ENCODE measurements at regions not wholly inside any gene's neighbourhood (a gene's known extent, or its start where the extent isn't known, plus 50 kb on each side); places are given as distances from the start of the nearest gene placed in this dataset.

GRCh38 chr16:7097518-7097917 is 235.1 kb upstream of the RBFOX1 start:
- no peak for DNase-seq (ENCODE audit: low read depth)

- no peak for DNase-seq (ENCODE audit: low read depth)
These were observed 239.1 kb upstream of the RBFOX1 start for GRCh38 chr16:7093511-7093910.

- no peak for DNase-seq (ENCODE audit: low read depth)
These were observed 242.0 kb upstream of the RBFOX1 start for GRCh38 chr16:7090628-7091115.

GRCh38 chr16:7089751-7090150 is 242.9 kb upstream of the RBFOX1 start:
- no peak for DNase-seq (ENCODE audit: low read depth)

- no peak for DNase-seq (ENCODE audit: low read depth)
These were observed 243.9 kb upstream of the RBFOX1 start for GRCh38 chr16:7088711-7089110.

- no peak for DNase-seq (ENCODE audit: low read depth)
These were observed 245.6 kb upstream of the RBFOX1 start for GRCh38 chr16:7086822-7087616.

- no peak for DNase-seq (ENCODE audit: low read depth)
These were observed 246.9 kb upstream of the RBFOX1 start for GRCh38 chr16:7085776-7086175.

GRCh38 chr16:7083096-7083495 is 249.5 kb upstream of the RBFOX1 start:
- no peak for DNase-seq (ENCODE audit: low read depth)

GRCh38 chr16:7077636-7078035 is 255.0 kb upstream of the RBFOX1 start:
- no peak for DNase-seq (ENCODE audit: low read depth)

GRCh38 chr16:7074715-7075114 is 257.9 kb upstream of the RBFOX1 start:
- no peak for DNase-seq (ENCODE audit: low read depth)

- DNase-seq (ENCODE audit: low read depth) = no peak
These were observed 275.2 kb upstream of the RBFOX1 start for GRCh38 chr16:7057458-7057857.

GRCh38 chr16:7055443-7055842 is 277.2 kb upstream of the RBFOX1 start:
- no peak for DNase-seq (ENCODE audit: low read depth)

- DNase-seq (ENCODE audit: low read depth) = no peak
These were observed 280.9 kb upstream of the RBFOX1 start for GRCh38 chr16:7051591-7052349.

- no peak for DNase-seq (ENCODE audit: low read depth)
These were observed 288.3 kb upstream of the RBFOX1 start for GRCh38 chr16:7044331-7044730.

- no peak for DNase-seq (ENCODE audit: low read depth)
These were observed 294.2 kb upstream of the RBFOX1 start for GRCh38 chr16:7038475-7038874.

- DNase-seq (ENCODE audit: low read depth) = no peak
These were observed 295.1 kb upstream of the RBFOX1 start for GRCh38 chr16:7037495-7037894.

- no peak for DNase-seq (ENCODE audit: low read depth)
These were observed 301.6 kb upstream of the RBFOX1 start for GRCh38 chr16:7031031-7031430.

- DNase-seq (ENCODE audit: low read depth) = no peak
These were observed 305.2 kb upstream of the RBFOX1 start for GRCh38 chr16:7027401-7027800.

GRCh38 chr16:7026639-7027038 is 306.0 kb upstream of the RBFOX1 start:
- no peak for DNase-seq (ENCODE audit: low read depth)

GRCh38 chr16:7025616-7026190 is 306.9 kb upstream of the RBFOX1 start:
- DNase-seq (ENCODE audit: low read depth) = no peak

GRCh38 chr16:7021653-7022275 is 310.9 kb upstream of the RBFOX1 start:
- no peak for DNase-seq (ENCODE audit: low read depth)

- no peak for DNase-seq (ENCODE audit: low read depth)
These were observed 315.5 kb upstream of the RBFOX1 start for GRCh38 chr16:7017006-7017662.

Measured in non-pigmented ciliary epithelial cell (primary cell).